H1 (cell line): ENCODE measurements at regions not wholly inside any gene's neighbourhood (a gene's known extent, or its start where the extent isn't known, plus 50 kb on each side); places are given as distances from the start of the nearest gene placed in this dataset.

Experiments used
- CTCF ChIA-PET: fragments of 300-600 bp; sonication (Branson Sonifier 250); formaldehyde crosslinking; loops from one replicate; lab custom pipeline; 2021; ENCODE audit not compliant: partially characterized antibody; lab: Charles Lee
- POLR2A ChIA-PET: fragments of 300-600 bp; sonication (Branson Sonifier 250); formaldehyde crosslinking; loops from one replicate; lab custom pipeline; 2021; ENCODE audit warnings: inconsistent platforms; ENCODE audit not compliant: partially characterized antibody; lab: Charles Lee
- DNase-seq, 2 experiments: peaks; one replicate each; pipeline versions ENCODE4 v3.0.0 to v3.0.0-alpha.2; 2010 to 2022; ENCODE audit warnings: low spot score in 2 of 2, low read depth in 1 of 2, mixed read lengths in 1 of 2
- FAIRE-seq: peaks from 2 replicates; lab custom pipeline; 2011; peaks lifted over from hg19 to GRCh38; lab: Jason Lieb, UNC
- H2AFZ ChIP-seq: 2 replicates; pipeline ENCODE4 v1.8.1; 2012; ENCODE audit warnings: low read length, inconsistent platforms
- H2AK5ac ChIP-seq: 2 replicates; pipeline ENCODE4 v1.6.1; 2013; ENCODE audit warnings: low read depth, low read length
- H2BK120ac ChIP-seq: replicated peaks from 2 replicates; pipeline ENCODE3; 2013; ENCODE audit warnings: low read depth, low read length, inconsistent platforms
- H2BK12ac ChIP-seq: 2 replicates; pipeline ENCODE4 v1.6.1; 2013; ENCODE audit warnings: low read depth, low read length
- H2BK15ac ChIP-seq: 2 replicates; pipeline ENCODE4 v1.6.1; 2013; ENCODE audit warnings: low read length
- H2BK20ac ChIP-seq: 2 replicates; pipeline ENCODE4 v1.6.1; 2013; ENCODE audit warnings: low read length
- H2BK5ac ChIP-seq: 2 replicates; pipeline ENCODE4 v1.6.1; 2013; ENCODE audit warnings: low read depth, low read length
- H3K14ac ChIP-seq: 2 replicates; pipeline ENCODE4 v1.6.1; 2013; ENCODE audit warnings: inconsistent platforms; ENCODE audit not compliant: insufficient read length
- H3K18ac ChIP-seq: 2 replicates; pipeline ENCODE4 v1.6.1; 2013; ENCODE audit warnings: low read length; ENCODE audit errors: extremely low read depth
- H3K23ac ChIP-seq: 2 replicates; pipeline ENCODE4 v1.6.1; 2013; ENCODE audit warnings: inconsistent platforms; ENCODE audit not compliant: insufficient read length
- H3K23me2 ChIP-seq: 2 replicates; pipeline ENCODE4 v1.6.1; 2013; ENCODE audit warnings: low read depth, low read length
- H3K27ac ChIP-seq: 2 replicates; pipeline ENCODE4 v1.6.1; 2011; ENCODE audit warnings: low read depth, low read length, inconsistent platforms
- H3K27me3 ChIP-seq, 4 experiments: replicated peaks in 1 of 4; 1 replicate in 1 of 4; 2 replicates in 3 of 4; pipeline versions ENCODE4 v1.6.1 to v1.8.1; 2011 to 2013; ENCODE audit warnings: low read length in 3 of 4, mild to moderate bottlenecking in 3 of 4, inconsistent platforms in 2 of 4, mixed read lengths in 2 of 4, moderate library complexity in 1 of 4; ENCODE audit not compliant: control insufficient read depth in 3 of 4, insufficient read depth in 3 of 4; ENCODE audit errors: extremely low read depth in 1 of 4
- H3K36me3 ChIP-seq, 4 experiments: 2 replicates each; pipeline versions ENCODE4 v1.6.1 to v1.8.1; 2011 to 2013; ENCODE audit warnings: mild to moderate bottlenecking in 4 of 4, low read length in 3 of 4, moderate library complexity in 2 of 4, control low read depth in 1 of 4, inconsistent platforms in 1 of 4; ENCODE audit not compliant: insufficient read depth in 4 of 4, control insufficient read depth in 2 of 4
- H3K4ac ChIP-seq: replicated peaks from 2 replicates; pipeline ENCODE3; 2013; ENCODE audit warnings: low read length, low read depth, mixed read lengths, inconsistent platforms; ENCODE audit not compliant: insufficient read length
- H3K4me1 ChIP-seq, 4 experiments: replicated peaks in 1 of 4; 1 replicate in 1 of 4; 2 replicates in 3 of 4; pipeline versions ENCODE4 v1.6.1 to v1.8.1; 2011 to 2013; ENCODE audit warnings: low read length in 3 of 4, inconsistent platforms in 2 of 4, mixed read lengths in 1 of 4; ENCODE audit not compliant: insufficient read depth in 4 of 4, control insufficient read depth in 3 of 4
- H3K4me2 ChIP-seq, 2 experiments: 2 replicates each; pipeline versions ENCODE4 v1.6.1 to v1.8.1; 2011 to 2013; ENCODE audit warnings: low read depth in 2 of 2, low read length in 2 of 2, control low read depth in 1 of 2, inconsistent platforms in 1 of 2, mild to moderate bottlenecking in 1 of 2; ENCODE audit not compliant: insufficient read depth in 1 of 2
- H3K4me3 ChIP-seq, 4 experiments: fragments of 200-600, 300-600 bp in 1 of 4; sonication (generic), shearing (Covaris generic), sonication (Bioruptor Twin) in 1 of 4; 2 replicates each; pipeline versions ENCODE4 v1.5.1 to v1.8.1; 2011 to 2016; ENCODE audit warnings: low read length in 4 of 4, low read depth in 3 of 4, control low read depth in 2 of 4, inconsistent platforms in 2 of 4, mild to moderate bottlenecking in 2 of 4, mixed read lengths in 1 of 4, moderate library complexity in 1 of 4; ENCODE audit not compliant: insufficient read depth in 2 of 4; ENCODE audit errors: extremely low read depth in 1 of 4
- H3K56ac ChIP-seq: replicated peaks from 2 replicates; pipeline ENCODE3; 2013; ENCODE audit warnings: low read depth, mild to moderate bottlenecking, mixed read lengths, low read length, inconsistent platforms; ENCODE audit not compliant: insufficient read length
- H3K79me1 ChIP-seq: 2 replicates; pipeline ENCODE4 v1.6.1; 2013; ENCODE audit warnings: low read depth, low read length, control low read depth
- H3K79me2 ChIP-seq, 2 experiments: 2 replicates each; pipeline versions ENCODE4 v1.6.1 to v1.8.1; 2012 to 2013; ENCODE audit warnings: low read length in 2 of 2, mild to moderate bottlenecking in 2 of 2, inconsistent platforms in 1 of 2; ENCODE audit not compliant: insufficient read depth in 2 of 2, control insufficient read depth in 1 of 2
- H3K9ac ChIP-seq, 4 experiments: replicated peaks in 1 of 4; 1 replicate in 1 of 4; 2 replicates in 3 of 4; pipeline versions ENCODE4 v1.6.1 to v1.8.1; 2011 to 2013; ENCODE audit warnings: low read depth in 3 of 4, low read length in 3 of 4, control low read depth in 2 of 4, mild to moderate bottlenecking in 2 of 4, moderate library complexity in 2 of 4, inconsistent platforms in 1 of 4; ENCODE audit errors: extremely low read depth in 1 of 4
- H3K9me3 ChIP-seq, 2 experiments: 2 replicates each; pipeline versions ENCODE4 v1.6.1 to v1.8.1; 2012 to 2013; ENCODE audit warnings: mild to moderate bottlenecking in 2 of 2, moderate library complexity in 2 of 2, control low read depth in 1 of 2, inconsistent platforms in 1 of 2, low read depth in 1 of 2, low read length in 1 of 2, mixed read lengths in 1 of 2; ENCODE audit not compliant: insufficient read depth in 2 of 2
- H4K20me1 ChIP-seq, 2 experiments: replicated peaks in 1 of 2; 2 replicates each; pipeline versions ENCODE3 to v1.8.1; 2011 to 2013; ENCODE audit warnings: inconsistent platforms in 2 of 2, low read length in 2 of 2, mild to moderate bottlenecking in 1 of 2; ENCODE audit not compliant: insufficient read depth in 2 of 2, control insufficient read depth in 1 of 2
- H4K5ac ChIP-seq: 2 replicates; pipeline ENCODE4 v1.6.1; 2013; ENCODE audit warnings: low read length, low read depth, mixed read lengths, inconsistent platforms; ENCODE audit not compliant: insufficient read length
- H4K8ac ChIP-seq: 2 replicates; pipeline ENCODE4 v1.8.0; 2013; ENCODE audit warnings: mild to moderate bottlenecking, moderate library complexity, low read length, inconsistent platforms; ENCODE audit not compliant: insufficient read depth; ENCODE audit errors: extremely low read depth
- H4K91ac ChIP-seq: replicated peaks from 2 replicates; pipeline ENCODE3; 2013; ENCODE audit warnings: low read length, mixed read lengths, inconsistent platforms; ENCODE audit not compliant: insufficient read length
- ASH2L ChIP-seq: fragments of 200-600, 300-600 bp; sonication (generic); IDR thresholded peaks from one replicate; pipeline ENCODE4 v1.7.1; 2017; ENCODE audit warnings: low read length
- CEBPB ChIP-seq: IDR thresholded peaks from 2 replicates; pipeline ENCODE4 v1.6.1; 2012; ENCODE audit warnings: low read depth, low read length
- NANOG ChIP-seq: IDR thresholded peaks from 2 replicates; pipeline ENCODE4 v1.6.1; 2011; ENCODE audit warnings: low read length, low read depth, mild to moderate bottlenecking, inconsistent platforms; ENCODE audit not compliant: insufficient read depth, poor library complexity, severe bottlenecking
- POLR2AphosphoS5 ChIP-seq: IDR thresholded peaks from 2 replicates; pipeline ENCODE4 v1.6.1; 2011; ENCODE audit warnings: low read depth, low read length
- RAD21 ChIP-seq, 2 experiments: IDR thresholded peaks in 1 of 2; conservative IDR thresholded peaks in 1 of 2; 2 replicates each; pipeline ENCODE4 v1.6.1; 2011; ENCODE audit warnings: low read depth in 2 of 2, low read length in 2 of 2, improper control_type of control experiment in 1 of 2, inconsistent platforms in 1 of 2, mild to moderate bottlenecking in 1 of 2, moderate library complexity in 1 of 2
- RFX5 ChIP-seq: IDR thresholded peaks from 2 replicates; pipeline ENCODE4 v1.6.1; 2011; ENCODE audit warnings: low read depth, low read length, improper control_type of control experiment, borderline replicate concordance
- RXRA ChIP-seq: IDR thresholded peaks from 2 replicates; pipeline ENCODE4 v1.6.1; 2011; ENCODE audit warnings: low read depth, mild to moderate bottlenecking, low read length, moderate library complexity; ENCODE audit not compliant: insufficient read depth
- SP1 ChIP-seq: IDR thresholded peaks from 2 replicates; pipeline ENCODE4 v1.6.1; 2011; ENCODE audit warnings: low read depth, low read length
- TCF12 ChIP-seq: IDR thresholded peaks from 2 replicates; pipeline ENCODE4 v1.6.1; 2011; ENCODE audit warnings: low read depth, mild to moderate bottlenecking, low read length
- TEAD4 ChIP-seq: IDR thresholded peaks from 2 replicates; pipeline ENCODE4 v1.6.1; 2012; ENCODE audit warnings: low read depth, low read length, inconsistent platforms, mixed read lengths
- YY1 ChIP-seq: IDR thresholded peaks from 2 replicates; pipeline ENCODE4 v1.6.1; 2011; ENCODE audit warnings: low read depth, mild to moderate bottlenecking, low read length
- WGBS, 2 experiments: shearing (Covaris generic) in 1 of 2; methylation state at CpG; one replicate each; pipeline versions ENCODE4 v1.1.6 to v1.1.7; 2013 to 2015; ENCODE audit warnings: low lambda C conversion rate in 2 of 2, mixed read lengths in 2 of 2, inconsistent platforms in 1 of 2, low coverage in 1 of 2, missing lambda C conversion rate in 1 of 2; ENCODE audit not compliant: insufficient replicate concordance in 2 of 2, insufficient coverage in 1 of 2, insufficient read length in 1 of 2; ENCODE audit errors: extremely low coverage in 1 of 2, missing lambda C conversion rate in 1 of 2; 5-methylcytosine and 5-hydroxymethylcytosine counted together

GRCh38 chr5:166781737-166782136, 1509.7 kb upstream of the WWC1 start:
- no peaks in the 10 kb centered on the region for H4K20me1 ChIP-seq
- H4K91ac ChIP-seq, result no peak overlapping the region
- WGBS, 2 experiments, result 32% methylated on average over 4 of the region's 4 CpGs; no CpG with 5 or more reads in 1 of the 2 experiments
- H2BK20ac ChIP-seq, result no peak overlapping the region
- peaks cover 0 to 7% of the 10 kb centered on the region in 2 experiments; a peak in 1 of 4 replicates for H3K9me3 ChIP-seq
- POLR2A ChIA-PET, result interaction anchor here (0.6 kb wide), 1 partner anchor 50 kb away, joined by 3 read pairs; no protein-coding TSS in a partner anchor
- TF ChIP-seq TEAD4, result peak; percentile 99
- TF ChIP-seq ASH2L, result peak; percentile 18
- peak; percentile 55; the same call in 1 of the 2 replicates for TF ChIP-seq TCF12
- no peak for TF ChIP-seq RXRA
- TF ChIP-seq POLR2AphosphoS5, result peak; percentile 77
- TF ChIP-seq NANOG, result peak; percentile 79
- peak; percentile 30; the same call in 1 of the 2 replicates for TF ChIP-seq SP1
- TF ChIP-seq RFX5, result peak; percentile 64; the same call in 1 of the 2 replicates
- no peak for TF ChIP-seq CEBPB
- 0 out of 4 replicates have a peak, but pooled peaks of 1 of the 2 experiments have one; percentile 5 for TF ChIP-seq RAD21 (IDR thresholded peaks at IDR 0.05 in 1 of 2, conservative IDR thresholded peaks at IDR 0.05 in 1 of 2; ENCODE audit: low read depth in 2 of 2, low read length in 2 of 2)
- TF ChIP-seq YY1, result 0 out of 2 replicates have a peak, but pooled peaks have one; percentile 15
- TF ChIP-seq, all 59 proteins: peak for 9
- Histone ChIP-seq H3K4ac (no peak overlapping the region), H2BK120ac (no peak overlapping the region), H3K79me1 (no peaks in the 10 kb centered on the region), H3K14ac (no peak overlapping the region), H3K27ac (no peak overlapping the region), H2BK5ac (no peak overlapping the region), H3K4me1 (peaks cover 0 to 2% (median 0%) of the 10 kb centered on the region in 4 experiments; a peak in 2 of 7 replicates), H2AFZ (0 out of 2 replicates have a peak overlapping the region, but pooled peaks have one; percentile 82), H4K8ac (peak overlapping the region; percentile 71; the same call in 1 of the 2 replicates), H3K9ac (no peak overlapping the region), H3K4me3 (no peak overlapping the region), H3K56ac (no peak overlapping the region), H3K4me2 (0 out of 4 replicates have a peak overlapping the region, but pooled peaks of 1 of the 2 experiments have one; percentile 26), H3K79me2 (no peaks in the 10 kb centered on the region), H4K5ac (no peak overlapping the region), H2BK12ac (no peak overlapping the region), H2BK15ac (no peak overlapping the region), H3K36me3 (no peaks in the 10 kb centered on the region), H3K23me2 (no peaks in the 10 kb centered on the region), H2AK5ac (no peak overlapping the region), H3K18ac (no peak overlapping the region), H3K27me3 (no peaks in the 10 kb centered on the region; a peak in 1 of 7 replicates), H3K23ac (no peak overlapping the region)
- CTCF ChIA-PET, result interaction anchor here (0.6 kb wide), 1 partner anchor 941 kb away, joined by 3 read pairs; no protein-coding TSS in a partner anchor
- FAIRE-seq (peak; percentile 68), DNase-seq (peak; percentile 46 to 59)
